K562 (cell line): ENCODE measurements at regions not wholly inside any gene's neighbourhood (a gene's known extent, or its start where the extent isn't known, plus 50 kb on each side); places are given as distances from the start of the nearest gene placed in this dataset.

Source experiments
- ATAC-seq: fragments of 200-7000 bp; cut with Tn5 transposase; 3 replicates; pipeline ENCODE4 v1.9.1; 2020; ENCODE audit warnings: moderate library complexity
- BruUV-seq: library from RNA; stranded (reverse); fragments of 400-500 nt; replicated peaks from 2 replicates; lab custom pipeline; 2021; lab: Mats Ljungman, UMichigan
- CTCF ChIA-PET: fragments of 300-600 bp; formaldehyde crosslinking; extraction: SDS; loops from one replicate; lab custom pipeline; 2021; ENCODE audit warnings: low intra/inter-chr PET ratio; lab: Yijun Ruan, JAX
- POLR2A ChIA-PET: fragments of 300-600, 350-650 bp; sonication (Branson Sonifier 250); formaldehyde crosslinking; extraction: SDS; loops from one replicate; lab custom pipeline; 2021; ENCODE audit warnings: antibody characterized with exemption, inconsistent platforms; lab: Yijun Ruan, JAX
- DNase-seq, 4 experiments: peaks; one replicate each; pipeline versions ENCODE4 v3.0.0 to v3.0.0-alpha.2; 2011 to 2018; ENCODE audit warnings: low spot score in 3 of 4, mixed read lengths in 3 of 4; ENCODE audit errors: extremely low read depth in 1 of 4
- FAIRE-seq: peaks from 2 replicates; lab custom pipeline; 2011; peaks lifted over from hg19 to GRCh38; lab: Jason Lieb, UNC
- H2AFZ ChIP-seq: 2 replicates; pipeline ENCODE4 v1.6.0; 2011; ENCODE audit warnings: low read depth, low read length, control low read depth, inconsistent platforms
- H3K27ac ChIP-seq: fragments of 200-600 bp; 3 replicates; pipeline ENCODE4 v1.8.0; 2011; ENCODE audit warnings: low read depth, mild to moderate bottlenecking, control low read depth, inconsistent platforms, low read length, moderate library complexity, mixed read lengths; ENCODE audit errors: extremely low read depth
- H3K27me3 ChIP-seq, 2 experiments: fragments of 300-600 bp in 1 of 2; 2 replicates in 1 of 2; 3 replicates in 1 of 2; pipeline versions ENCODE4 v1.6.0 to v1.8.0; 2011; ENCODE audit warnings: inconsistent platforms in 2 of 2, low read length in 2 of 2, mild to moderate bottlenecking in 1 of 2, mixed read lengths in 1 of 2, moderate library complexity in 1 of 2; ENCODE audit not compliant: control insufficient read depth in 2 of 2, insufficient read depth in 2 of 2
- H3K36me3 ChIP-seq: fragments of 300-600 bp; 3 replicates; pipeline ENCODE4 v1.8.0; 2011; ENCODE audit warnings: mild to moderate bottlenecking, low read length, inconsistent platforms; ENCODE audit not compliant: control insufficient read depth, insufficient read depth
- H3K4me1 ChIP-seq, 2 experiments: fragments of 200-600 bp in 1 of 2; replicated peaks in 1 of 2; 2 replicates in 1 of 2; 3 replicates in 1 of 2; pipeline versions ENCODE4 v1.5.1 to v1.8.0; 2011; ENCODE audit warnings: inconsistent platforms in 2 of 2, low read length in 2 of 2, mild to moderate bottlenecking in 1 of 2, mixed read lengths in 1 of 2, moderate library complexity in 1 of 2; ENCODE audit not compliant: control insufficient read depth in 2 of 2, insufficient read depth in 2 of 2
- H3K4me2 ChIP-seq: 2 replicates; pipeline ENCODE4 v1.6.1; 2011; ENCODE audit warnings: low read length, control low read depth, inconsistent platforms, mixed read lengths; ENCODE audit not compliant: insufficient read depth
- H3K4me3 ChIP-seq: fragments of 200-600 bp; sonication (generic), shearing (Covaris generic); 2 replicates; pipeline ENCODE4 v1.5.1; 2016; ENCODE audit warnings: control low read depth, inconsistent platforms
- H3K79me2 ChIP-seq: fragments of 200-600 bp; 3 replicates; pipeline ENCODE4 v1.8.0; 2011; ENCODE audit warnings: low read length, inconsistent platforms; ENCODE audit not compliant: control insufficient read depth, insufficient read depth
- H3K9ac ChIP-seq, 2 experiments: 2 replicates each; pipeline versions ENCODE4 v1.6.0 to v1.6.1; 2011; ENCODE audit warnings: low read depth in 2 of 2, low read length in 2 of 2, control low read depth in 1 of 2, inconsistent platforms in 1 of 2, mild to moderate bottlenecking in 1 of 2, mixed read lengths in 1 of 2; ENCODE audit not compliant: insufficient read depth in 1 of 2
- H3K9me1 ChIP-seq: one replicate; pipeline ENCODE4 v1.6.0; 2011; ENCODE audit warnings: inconsistent platforms, mild to moderate bottlenecking, low read length, moderate library complexity; ENCODE audit not compliant: control insufficient read depth, insufficient read depth
- H3K9me3 ChIP-seq: replicated peaks from 2 replicates; pipeline ENCODE4 v1.5.1; 2011; ENCODE audit warnings: low read depth, low read length, inconsistent platforms; ENCODE audit not compliant: control insufficient read depth, insufficient read depth
- H4K20me1 ChIP-seq: replicated peaks from 2 replicates; pipeline ENCODE4 v1.6.1; 2011; ENCODE audit warnings: low read length, inconsistent platforms, mixed read lengths; ENCODE audit not compliant: control insufficient read depth, insufficient read depth
- BDP1 ChIP-seq: IDR thresholded peaks from 3 replicates; pipeline ENCODE4 v1.6.1; 2011; ENCODE audit not compliant: insufficient read length, insufficient read depth
- DMBX1 ChIP-seq: fragments of 250-450 bp; sonication (Bioruptor Pico); IDR thresholded peaks from 2 replicates; pipeline ENCODE4 v1.8.0; 2022; ENCODE audit warnings: inconsistent platforms, mild to moderate bottlenecking, moderate library complexity, borderline replicate concordance
- KLF1 ChIP-seq: fragments of 450-650 bp; IDR thresholded peaks from 2 replicates; pipeline ENCODE4 v1.6.1; 2016; ENCODE audit warnings: missing genetic modification characterization, missing compliant biosample characterization
- KLF6 ChIP-seq: fragments of 250-450 bp; sonication (Bioruptor Pico); IDR thresholded peaks from 2 replicates; pipeline ENCODE4 v1.4.0; 2020; ENCODE audit warnings: mild to moderate bottlenecking, moderate library complexity, borderline replicate concordance
- NFRKB ChIP-seq: fragments of 450-650 bp; IDR thresholded peaks from 2 replicates; pipeline ENCODE4 v1.6.1; 2016; ENCODE audit warnings: low read depth
- PPARD ChIP-seq: fragments of 250-450 bp; sonication (Bioruptor Pico); IDR thresholded peaks from 2 replicates; pipeline ENCODE4 v1.8.0; 2022; ENCODE audit warnings: inconsistent platforms, mild to moderate bottlenecking, moderate library complexity
- TOE1 ChIP-seq, 2 experiments: fragments of 450-650 bp in 1 of 2; sonication (generic) in 1 of 2; formaldehyde crosslinking in 1 of 2; IDR thresholded peaks; 2 replicates each; pipeline versions ENCODE4 v1.7.1 to v1.8.0; 2016 to 2022; ENCODE audit warnings: borderline replicate concordance in 2 of 2, mild to moderate bottlenecking in 2 of 2, antibody characterized with exemption in 1 of 2, inconsistent platforms in 1 of 2, low read depth in 1 of 2, missing genetic modification reagents in 1 of 2, moderate library complexity in 1 of 2
- TRIM28 ChIP-seq: fragments of 450-650 bp; IDR thresholded peaks from 2 replicates; pipeline ENCODE4 v1.6.1; 2017
- ZNF785 ChIP-seq: fragments of 250-450 bp; sonication (Bioruptor Pico); IDR thresholded peaks from 2 replicates; pipeline ENCODE4 v1.4.0; 2020; ENCODE audit warnings: mild to moderate bottlenecking
- WGBS: fragments of 100-300 bp; shearing (Covaris generic); methylation state at CpG from one replicate; pipeline ENCODE4 v1.1.6; 2016; ENCODE audit warnings: low coverage, mixed read lengths; ENCODE audit not compliant: insufficient coverage; ENCODE audit errors: missing lambda C conversion rate; 5-methylcytosine and 5-hydroxymethylcytosine counted together
- in situ Hi-C: fragments of 300-500 bp; cut with MboI; formaldehyde crosslinking; loops from 4 replicates; pipeline ENCODE4 v1.15.0; 2018; ENCODE audit warnings: inconsistent platforms, mixed read lengths
- intact Hi-C: fragments of 100-400 bp; cut with micrococcal nuclease; formaldehyde crosslinking; loops from 2 replicates; pipeline ENCODE4 v1.14.2; 2022
- TF ChIP-seq, protein P1 (sequence below): fragments of 450-650 bp; IDR thresholded peaks from 2 replicates; pipeline ENCODE4 v1.6.1; 2017; ENCODE audit warnings: mild to moderate bottlenecking, moderate library complexity
- TF ChIP-seq, protein P2 (sequence below): sonication (generic); formaldehyde crosslinking; IDR thresholded peaks from 2 replicates; pipeline ENCODE4 v1.8.0; 2023; ENCODE audit warnings: mild to moderate bottlenecking, missing genetic modification reagents
- TF ChIP-seq, protein P3 (sequence below): fragments of 250-450 bp; sonication (Bioruptor Pico); IDR thresholded peaks from 2 replicates; pipeline ENCODE4 v1.5.0; 2021; ENCODE audit warnings: mild to moderate bottlenecking, borderline replicate concordance

DNA sequence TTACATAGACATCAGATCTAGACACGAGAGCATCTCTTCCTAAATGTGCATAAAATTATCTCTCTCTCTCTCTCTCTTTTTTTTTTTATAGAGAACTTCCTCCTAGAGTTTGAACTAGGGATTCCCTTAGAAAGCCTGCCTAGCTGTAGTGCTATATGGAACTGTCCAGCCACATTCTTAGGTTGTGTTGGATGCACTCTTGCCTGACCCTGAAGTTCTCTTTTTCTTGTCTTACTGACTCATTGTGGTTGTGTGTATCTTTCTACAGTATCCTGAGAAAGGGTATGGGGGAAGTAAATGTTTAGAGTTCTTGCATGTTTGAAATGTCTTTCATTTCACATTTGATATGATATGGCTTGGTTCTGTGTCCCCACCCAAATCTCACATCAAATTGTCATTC lies 368.2 kb downstream of the CDH2 start:
- POLR2A ChIA-PET = no interaction called here
- 15% methylated on average over 1 of the region's 1 CpG for WGBS
- CTCF ChIA-PET = no interaction called here
- Histone ChIP-seq H3K4me3 (no peak overlapping the region), H3K27me3 (no peaks in the 10 kb centered on the region), H3K36me3 (no peaks in the 10 kb centered on the region), H3K9ac (no peak overlapping the region), H3K9me3 (no peaks in the 10 kb centered on the region), H3K27ac (no peak overlapping the region), H3K4me1 (no peaks in the 10 kb centered on the region), H3K9me1 (no peaks in the 10 kb centered on the region), H4K20me1 (no peaks in the 10 kb centered on the region), H3K79me2 (no peaks in the 10 kb centered on the region), H2AFZ (no peak overlapping the region), H3K4me2 (no peak overlapping the region)
- BruUV-seq = no TSS peak
- in situ Hi-C loops = no loop called here
- TF ChIP-seq TOE1 (IDR thresholded peaks at IDR 0.05; ENCODE audit: borderline replicate concordance) (no peak), TOE1 (CRISPR knock-in tag; IDR thresholded peaks at IDR 0.05; ENCODE audit: borderline replicate concordance, low read depth) (no peak), KLF6 (CRISPR knock-in tag) (no peak), BDP1 (no peak), PPARD (no peak), DMBX1 (CRISPR knock-in tag) (no peak), TRIM28 (no peak), KLF1 (no peak), ZNF785 (CRISPR knock-in tag) (no peak), NFRKB (no peak)
- TF ChIP-seq, protein P1, sequence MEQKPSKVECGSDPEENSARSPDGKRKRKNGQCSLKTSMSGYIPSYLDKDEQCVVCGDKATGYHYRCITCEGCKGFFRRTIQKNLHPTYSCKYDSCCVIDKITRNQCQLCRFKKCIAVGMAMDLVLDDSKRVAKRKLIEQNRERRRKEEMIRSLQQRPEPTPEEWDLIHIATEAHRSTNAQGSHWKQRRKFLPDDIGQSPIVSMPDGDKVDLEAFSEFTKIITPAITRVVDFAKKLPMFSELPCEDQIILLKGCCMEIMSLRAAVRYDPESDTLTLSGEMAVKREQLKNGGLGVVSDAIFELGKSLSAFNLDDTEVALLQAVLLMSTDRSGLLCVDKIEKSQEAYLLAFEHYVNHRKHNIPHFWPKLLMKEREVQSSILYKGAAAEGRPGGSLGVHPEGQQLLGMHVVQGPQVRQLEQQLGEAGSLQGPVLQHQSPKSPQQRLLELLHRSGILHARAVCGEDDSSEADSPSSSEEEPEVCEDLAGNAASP = no peak
- TF ChIP-seq, protein P2, sequence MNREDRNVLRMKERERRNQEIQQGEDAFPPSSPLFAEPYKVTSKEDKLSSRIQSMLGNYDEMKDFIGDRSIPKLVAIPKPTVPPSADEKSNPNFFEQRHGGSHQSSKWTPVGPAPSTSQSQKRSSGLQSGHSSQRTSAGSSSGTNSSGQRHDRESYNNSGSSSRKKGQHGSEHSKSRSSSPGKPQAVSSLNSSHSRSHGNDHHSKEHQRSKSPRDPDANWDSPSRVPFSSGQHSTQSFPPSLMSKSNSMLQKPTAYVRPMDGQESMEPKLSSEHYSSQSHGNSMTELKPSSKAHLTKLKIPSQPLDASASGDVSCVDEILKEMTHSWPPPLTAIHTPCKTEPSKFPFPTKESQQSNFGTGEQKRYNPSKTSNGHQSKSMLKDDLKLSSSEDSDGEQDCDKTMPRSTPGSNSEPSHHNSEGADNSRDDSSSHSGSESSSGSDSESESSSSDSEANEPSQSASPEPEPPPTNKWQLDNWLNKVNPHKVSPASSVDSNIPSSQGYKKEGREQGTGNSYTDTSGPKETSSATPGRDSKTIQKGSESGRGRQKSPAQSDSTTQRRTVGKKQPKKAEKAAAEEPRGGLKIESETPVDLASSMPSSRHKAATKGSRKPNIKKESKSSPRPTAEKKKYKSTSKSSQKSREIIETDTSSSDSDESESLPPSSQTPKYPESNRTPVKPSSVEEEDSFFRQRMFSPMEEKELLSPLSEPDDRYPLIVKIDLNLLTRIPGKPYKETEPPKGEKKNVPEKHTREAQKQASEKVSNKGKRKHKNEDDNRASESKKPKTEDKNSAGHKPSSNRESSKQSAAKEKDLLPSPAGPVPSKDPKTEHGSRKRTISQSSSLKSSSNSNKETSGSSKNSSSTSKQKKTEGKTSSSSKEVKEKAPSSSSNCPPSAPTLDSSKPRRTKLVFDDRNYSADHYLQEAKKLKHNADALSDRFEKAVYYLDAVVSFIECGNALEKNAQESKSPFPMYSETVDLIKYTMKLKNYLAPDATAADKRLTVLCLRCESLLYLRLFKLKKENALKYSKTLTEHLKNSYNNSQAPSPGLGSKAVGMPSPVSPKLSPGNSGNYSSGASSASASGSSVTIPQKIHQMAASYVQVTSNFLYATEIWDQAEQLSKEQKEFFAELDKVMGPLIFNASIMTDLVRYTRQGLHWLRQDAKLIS (CRISPR knock-in tag) = no peak
- TF ChIP-seq, protein P3, sequence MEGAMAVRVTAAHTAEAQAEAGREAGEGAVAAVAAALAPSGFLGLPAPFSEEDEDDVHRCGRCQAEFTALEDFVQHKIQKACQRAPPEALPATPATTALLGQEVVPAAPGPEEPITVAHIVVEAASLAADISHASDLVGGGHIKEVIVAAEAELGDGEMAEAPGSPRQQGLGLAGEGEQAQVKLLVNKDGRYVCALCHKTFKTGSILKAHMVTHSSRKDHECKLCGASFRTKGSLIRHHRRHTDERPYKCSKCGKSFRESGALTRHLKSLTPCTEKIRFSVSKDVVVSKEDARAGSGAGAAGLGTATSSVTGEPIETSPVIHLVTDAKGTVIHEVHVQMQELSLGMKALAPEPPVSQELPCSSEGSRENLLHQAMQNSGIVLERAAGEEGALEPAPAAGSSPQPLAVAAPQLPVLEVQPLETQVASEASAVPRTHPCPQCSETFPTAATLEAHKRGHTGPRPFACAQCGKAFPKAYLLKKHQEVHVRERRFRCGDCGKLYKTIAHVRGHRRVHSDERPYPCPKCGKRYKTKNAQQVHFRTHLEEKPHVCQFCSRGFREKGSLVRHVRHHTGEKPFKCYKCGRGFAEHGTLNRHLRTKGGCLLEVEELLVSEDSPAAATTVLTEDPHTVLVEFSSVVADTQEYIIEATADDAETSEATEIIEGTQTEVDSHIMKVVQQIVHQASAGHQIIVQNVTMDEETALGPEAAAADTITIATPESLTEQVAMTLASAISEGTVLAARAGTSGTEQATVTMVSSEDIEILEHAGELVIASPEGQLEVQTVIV = no peak
- FAIRE-seq (no peak), DNase-seq (no peak), ATAC-seq (no peak)
- intact Hi-C loops = no loop called here
